ENCODE measurements at regions not wholly inside any gene's neighbourhood (a gene's known extent, or its start where the extent isn't known, plus 50 kb on each side); places are given as distances from the start of the nearest gene placed in this dataset.

- no peak for TF ChIP-seq CTCF (IDR thresholded peaks at IDR 0.05; ENCODE audit: control extremely low read depth in 1 of 3, insufficient read depth in 1 of 3, low read depth in 1 of 3, low read length in 3 of 3)
- TF ChIP-seq POLR2A (IDR thresholded peaks at IDR 0.05; ENCODE audit: control extremely low read depth in 1 of 2, low read depth in 2 of 2, low read length in 2 of 2), result no peak
- no peak for TF ChIP-seq KDM1A (IDR thresholded peaks at IDR 0.05; ENCODE audit: borderline replicate concordance, low read length)
- no peak for TF ChIP-seq EP300 (IDR thresholded peaks at IDR 0.05; ENCODE audit: borderline replicate concordance in 1 of 2, low read depth in 2 of 2, low read length in 2 of 2)
- TF ChIP-seq ATF3 (IDR thresholded peaks at IDR 0.05; ENCODE audit: insufficient read depth, low read depth, low read length), result no peak
- TF ChIP-seq CBX8 (IDR thresholded peaks at IDR 0.05; ENCODE audit: borderline replicate concordance, low read depth, low read length), result no peak
- TF ChIP-seq SIRT6 (IDR thresholded peaks at IDR 0.05; ENCODE audit: low read length), result no peak
These were observed 99.6 kb upstream of the ITGB1 start for GRCh38 chr10:33057620-33058019.

All from H1 (cell line).